Tibial nerve (tissue), 3 donors: ENCODE measurements at regions not wholly inside any gene's neighbourhood (a gene's known extent, or its start where the extent isn't known, plus 50 kb on each side); places are given as distances from the start of the nearest gene placed in this dataset.

Experiments
- CTCF ChIP-seq, 5 experiments: fragments of 200-600 bp in 3 of 5; fragments of 450-650 bp in 2 of 5; sonication (generic) in 3 of 5; IDR thresholded peaks; one replicate each; pipeline ENCODE4 v1.5.1; 2016 to 2019; ENCODE audit warnings: antibody characterized with exemption in 5 of 5, mild to moderate bottlenecking in 3 of 5, moderate library complexity in 2 of 5
- POLR2A ChIP-seq, 2 donors: fragments of 450-650 bp; IDR thresholded peaks; one replicate each; pipeline ENCODE4 v1.6.1; 2017; ENCODE audit warnings: antibody characterized with exemption in 2 of 2, mild to moderate bottlenecking in 2 of 2, moderate library complexity in 2 of 2

- TF ChIP-seq CTCF (IDR thresholded peaks at IDR 0.05): no peak
- TF ChIP-seq POLR2A (IDR thresholded peaks at IDR 0.05): no peak
Measured at GRCh38 chr15:95146481-95146880, 915.1 kb downstream of the MCTP2 start.
